ENCODE measurements at regions not wholly inside any gene's neighbourhood (a gene's known extent, or its start where the extent isn't known, plus 50 kb on each side); places are given as distances from the start of the nearest gene placed in this dataset.

DNA sequence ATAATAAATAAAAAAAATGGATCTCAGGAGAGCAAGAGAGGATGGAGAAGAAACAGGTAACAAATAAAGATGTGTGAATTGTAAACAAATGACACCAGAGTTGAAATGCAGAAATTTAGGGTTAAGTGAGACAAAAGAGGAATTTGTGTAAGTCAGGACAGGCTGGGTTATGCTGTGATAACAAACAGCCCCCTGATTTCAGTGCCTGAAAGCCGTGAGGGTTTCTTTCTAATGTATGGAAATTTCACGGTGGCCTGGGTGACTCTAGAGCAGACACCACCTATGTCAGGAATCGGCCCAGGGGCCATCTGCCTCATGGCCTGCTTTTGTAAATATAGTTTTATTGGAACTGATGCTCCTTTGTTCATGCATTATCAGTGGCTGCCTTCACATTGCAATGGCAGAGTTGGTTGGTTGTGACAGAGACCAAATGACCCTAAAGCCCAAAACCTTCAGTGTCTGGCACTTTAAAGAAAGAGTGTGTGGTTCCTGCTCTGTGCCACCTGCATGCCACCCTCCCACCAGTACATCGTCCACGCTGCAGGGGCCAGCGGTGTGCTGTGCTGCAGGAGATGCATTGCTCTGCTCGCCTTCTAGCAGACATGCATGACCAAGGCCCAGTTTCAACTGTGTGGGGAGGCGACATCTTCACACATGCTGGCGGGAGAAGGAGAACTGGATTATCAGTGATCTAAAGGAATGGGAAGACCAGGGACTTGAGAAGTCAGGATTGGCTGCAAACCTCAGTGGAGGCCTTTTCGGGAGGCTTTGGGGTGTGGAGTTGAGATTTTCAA is 221.2 kb upstream of the APCDD1 start:
- Histone ChIP-seq H3K4me3 (ENCODE audit: severe bottlenecking) (no peak overlapping the region), H3K4me1 (ENCODE audit: insufficient read depth, poor library complexity, severe bottlenecking) (peaks cover 4% of the 10 kb centered on the region), H3K36me3 (ENCODE audit: low read depth) (no peaks in the 10 kb centered on the region), H3K27ac (ENCODE audit: poor library complexity, severe bottlenecking) (no peak overlapping the region), H3K27me3 (ENCODE audit: insufficient read depth, poor library complexity, severe bottlenecking) (no peaks in the 10 kb centered on the region), H3K9me3 (ENCODE audit: severe bottlenecking) (peaks cover 5% of the 10 kb centered on the region)
- no peak for DNase-seq (ENCODE audit: low spot score)
- TF ChIP-seq, protein P1, sequence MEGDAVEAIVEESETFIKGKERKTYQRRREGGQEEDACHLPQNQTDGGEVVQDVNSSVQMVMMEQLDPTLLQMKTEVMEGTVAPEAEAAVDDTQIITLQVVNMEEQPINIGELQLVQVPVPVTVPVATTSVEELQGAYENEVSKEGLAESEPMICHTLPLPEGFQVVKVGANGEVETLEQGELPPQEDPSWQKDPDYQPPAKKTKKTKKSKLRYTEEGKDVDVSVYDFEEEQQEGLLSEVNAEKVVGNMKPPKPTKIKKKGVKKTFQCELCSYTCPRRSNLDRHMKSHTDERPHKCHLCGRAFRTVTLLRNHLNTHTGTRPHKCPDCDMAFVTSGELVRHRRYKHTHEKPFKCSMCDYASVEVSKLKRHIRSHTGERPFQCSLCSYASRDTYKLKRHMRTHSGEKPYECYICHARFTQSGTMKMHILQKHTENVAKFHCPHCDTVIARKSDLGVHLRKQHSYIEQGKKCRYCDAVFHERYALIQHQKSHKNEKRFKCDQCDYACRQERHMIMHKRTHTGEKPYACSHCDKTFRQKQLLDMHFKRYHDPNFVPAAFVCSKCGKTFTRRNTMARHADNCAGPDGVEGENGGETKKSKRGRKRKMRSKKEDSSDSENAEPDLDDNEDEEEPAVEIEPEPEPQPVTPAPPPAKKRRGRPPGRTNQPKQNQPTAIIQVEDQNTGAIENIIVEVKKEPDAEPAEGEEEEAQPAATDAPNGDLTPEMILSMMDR (IDR thresholded peaks at IDR 0.05; ENCODE audit: poor library complexity, severe bottlenecking) = no peak
- ATAC-seq (ENCODE audit: low read depth) = no peak

DNA sequence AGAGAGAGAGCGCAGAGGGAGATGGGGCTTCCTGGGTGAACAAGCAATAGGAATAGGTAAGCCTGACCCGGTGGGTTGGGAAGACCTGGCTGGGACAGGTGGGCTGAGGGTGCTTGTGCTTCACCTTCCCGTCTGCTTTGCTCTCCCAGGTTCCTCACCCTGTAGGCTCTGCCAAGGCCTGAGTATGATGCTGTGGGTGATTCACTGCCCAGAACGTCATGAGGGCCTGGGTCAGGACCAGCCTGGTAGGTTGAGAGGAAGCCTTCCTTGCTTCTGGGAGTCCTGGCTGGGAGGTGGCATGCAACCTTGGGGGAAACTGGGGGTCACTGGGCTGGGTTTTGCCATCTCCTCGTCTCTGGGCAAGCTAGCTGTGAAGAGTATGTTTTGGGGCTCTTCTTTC is 220.2 kb upstream of the APCDD1 start:
- H3K4me3 ChIP-seq (ENCODE audit: severe bottlenecking) = no peak overlapping the region
- TF ChIP-seq, protein P1 (IDR thresholded peaks at IDR 0.05; ENCODE audit: poor library complexity, severe bottlenecking) = no peak
- peaks cover 5% of the 10 kb centered on the region for H3K9me3 ChIP-seq (ENCODE audit: severe bottlenecking)
- no peaks in the 10 kb centered on the region for H3K36me3 ChIP-seq (ENCODE audit: low read depth)
- H3K4me1 ChIP-seq (ENCODE audit: insufficient read depth, poor library complexity, severe bottlenecking) = peaks cover 4% of the 10 kb centered on the region
- H3K27me3 ChIP-seq (ENCODE audit: insufficient read depth, poor library complexity, severe bottlenecking) = no peaks in the 10 kb centered on the region
- H3K27ac ChIP-seq (ENCODE audit: poor library complexity, severe bottlenecking) = no peak overlapping the region
- ATAC-seq (ENCODE audit: low read depth) (no peak), DNase-seq (ENCODE audit: low spot score) (no peak)

DNA sequence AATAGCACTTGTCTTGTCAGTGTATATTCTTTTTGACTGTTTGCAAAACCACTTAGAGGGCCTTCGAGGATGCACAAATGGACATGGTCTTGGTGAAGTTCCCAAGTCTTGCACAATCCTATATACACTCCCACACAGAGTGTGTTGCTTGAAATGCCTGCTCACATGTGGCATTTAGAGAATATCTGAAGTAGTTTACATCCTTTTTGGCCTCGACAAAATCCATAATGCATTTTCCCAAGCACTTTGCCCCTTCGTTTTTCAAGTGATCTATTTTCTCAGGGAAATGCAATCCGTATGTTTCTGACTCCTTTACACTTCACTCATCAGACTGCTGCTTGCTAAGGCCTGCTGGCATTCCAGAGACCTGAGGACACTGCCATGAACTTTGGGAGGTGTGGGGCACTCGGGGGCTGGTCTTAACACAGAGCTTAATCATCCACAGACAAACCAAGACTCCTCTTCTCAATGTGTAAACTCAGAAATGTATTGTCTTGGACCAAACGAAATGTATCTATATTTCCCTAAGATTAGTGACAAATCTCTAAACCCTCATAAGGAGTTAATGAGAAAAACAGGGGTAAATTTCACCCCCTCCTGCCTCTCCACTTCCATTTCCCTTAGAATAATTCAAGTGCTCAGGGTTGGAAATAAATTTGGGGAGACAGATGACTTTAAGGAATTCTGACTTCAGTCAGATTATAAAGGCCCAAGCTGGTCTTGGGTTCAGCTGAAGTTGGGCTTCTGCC is 219.3 kb upstream of the APCDD1 start:
- no peaks in the 10 kb centered on the region for H3K36me3 ChIP-seq (ENCODE audit: low read depth)
- TF ChIP-seq, protein P1 (IDR thresholded peaks at IDR 0.05; ENCODE audit: poor library complexity, severe bottlenecking) = no peak
- H3K27ac ChIP-seq (ENCODE audit: poor library complexity, severe bottlenecking) = no peak overlapping the region
- DNase-seq (ENCODE audit: low spot score) = no peak
- peaks cover 4% of the 10 kb centered on the region for H3K4me1 ChIP-seq (ENCODE audit: insufficient read depth, poor library complexity, severe bottlenecking)
- no peaks in the 10 kb centered on the region for H3K9me3 ChIP-seq (ENCODE audit: severe bottlenecking)
- H3K27me3 ChIP-seq (ENCODE audit: insufficient read depth, poor library complexity, severe bottlenecking) = no peaks in the 10 kb centered on the region
- no peak overlapping the region for H3K4me3 ChIP-seq (ENCODE audit: severe bottlenecking)
- ATAC-seq (ENCODE audit: low read depth) = peak; percentile 92

DNA sequence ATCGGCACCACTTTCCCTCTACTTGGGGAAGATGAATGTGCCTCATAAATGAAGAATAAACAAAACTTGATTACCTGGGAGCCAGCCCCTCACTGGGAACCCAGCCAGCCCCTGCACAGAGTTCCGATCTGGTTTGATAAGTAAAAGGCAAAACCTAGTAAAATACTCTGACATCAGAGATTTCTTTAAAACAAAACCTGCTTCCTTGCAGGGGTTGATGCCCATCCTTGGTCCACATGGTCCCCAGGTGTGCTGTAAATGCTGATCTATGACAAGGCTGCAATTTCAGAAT is 218.8 kb upstream of the APCDD1 start:
- H3K4me1 ChIP-seq (ENCODE audit: insufficient read depth, poor library complexity, severe bottlenecking) = peaks cover 4% of the 10 kb centered on the region
- no peak overlapping the region for H3K27ac ChIP-seq (ENCODE audit: poor library complexity, severe bottlenecking)
- ATAC-seq (ENCODE audit: low read depth) (no peak), DNase-seq (ENCODE audit: low spot score) (no peak)
- TF ChIP-seq, protein P1 (IDR thresholded peaks at IDR 0.05; ENCODE audit: poor library complexity, severe bottlenecking) = no peak
- no peaks in the 10 kb centered on the region for H3K27me3 ChIP-seq (ENCODE audit: insufficient read depth, poor library complexity, severe bottlenecking)
- H3K4me3 ChIP-seq (ENCODE audit: severe bottlenecking) = no peak overlapping the region
- H3K36me3 ChIP-seq (ENCODE audit: low read depth) = no peaks in the 10 kb centered on the region
- no peaks in the 10 kb centered on the region for H3K9me3 ChIP-seq (ENCODE audit: severe bottlenecking)

DNA sequence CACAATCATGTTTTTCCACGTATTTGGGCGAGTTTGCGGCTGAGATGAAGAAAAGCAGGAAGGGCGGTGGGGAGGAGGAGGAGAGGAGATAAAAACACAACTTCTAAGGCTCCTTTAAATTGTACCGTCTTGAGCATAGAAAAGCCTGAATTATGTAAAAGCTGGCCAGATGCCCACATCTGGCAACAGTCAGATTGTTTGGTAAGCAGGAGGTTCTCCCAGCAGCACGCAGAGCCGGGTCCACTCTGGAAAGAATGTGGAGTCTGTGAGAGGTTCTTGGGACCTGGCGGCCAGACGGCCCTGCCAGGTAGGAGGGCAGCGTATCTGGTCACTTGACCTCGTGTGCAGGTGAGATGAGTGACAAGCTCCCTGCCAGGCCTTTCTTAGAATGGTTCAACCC is 215.3 kb upstream of the APCDD1 start:
- no peak for ATAC-seq (ENCODE audit: low read depth)
- TF ChIP-seq, protein P1 (IDR thresholded peaks at IDR 0.05; ENCODE audit: poor library complexity, severe bottlenecking) = no peak
- H3K4me3 ChIP-seq (ENCODE audit: severe bottlenecking) = no peak overlapping the region
- peaks cover 4% of the 10 kb centered on the region for H3K4me1 ChIP-seq (ENCODE audit: insufficient read depth, poor library complexity, severe bottlenecking)
- no peak for DNase-seq (ENCODE audit: low spot score)
- no peak overlapping the region for H3K27ac ChIP-seq (ENCODE audit: poor library complexity, severe bottlenecking)
- H3K9me3 ChIP-seq (ENCODE audit: severe bottlenecking) = no peaks in the 10 kb centered on the region
- no peaks in the 10 kb centered on the region for H3K36me3 ChIP-seq (ENCODE audit: low read depth)
- no peaks in the 10 kb centered on the region for H3K27me3 ChIP-seq (ENCODE audit: insufficient read depth, poor library complexity, severe bottlenecking)

Measured in RWPE2 (cell line).